HG02938 (cell line): ENCODE measurements at regions not wholly inside any gene's neighbourhood (a gene's known extent, or its start where the extent isn't known, plus 50 kb on each side); places are given as distances from the start of the nearest gene placed in this dataset.

Experiments used
- ATAC-seq: cut with Tn5 transposase; IDR thresholded peaks from one replicate; pipeline ENCODE4 v1.9.1; 2021; ENCODE audit warnings: mild to moderate bottlenecking, moderate library complexity; ENCODE audit not compliant: unreplicated experiment

DNA sequence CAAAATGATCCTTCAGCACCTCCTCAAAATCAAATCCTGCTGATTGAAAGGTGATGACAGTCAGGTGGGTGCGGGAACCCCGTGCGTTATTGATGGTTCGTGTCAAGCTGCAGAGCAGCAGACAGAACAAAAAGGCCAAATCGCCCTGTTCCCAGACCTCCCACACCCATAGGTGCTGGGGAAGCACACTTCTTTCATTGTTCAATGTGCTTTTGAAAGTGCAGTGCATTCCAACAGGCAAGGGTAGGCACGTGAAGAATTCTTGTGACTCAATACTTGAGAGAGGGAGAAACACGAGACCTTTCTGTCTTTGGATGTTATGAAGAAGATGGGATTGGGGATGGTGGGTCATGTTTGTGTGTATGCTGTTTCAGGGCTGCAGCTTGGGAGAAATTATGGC is 514.0 kb downstream of the MCTP2 start:
- no peak for ATAC-seq

DNA sequence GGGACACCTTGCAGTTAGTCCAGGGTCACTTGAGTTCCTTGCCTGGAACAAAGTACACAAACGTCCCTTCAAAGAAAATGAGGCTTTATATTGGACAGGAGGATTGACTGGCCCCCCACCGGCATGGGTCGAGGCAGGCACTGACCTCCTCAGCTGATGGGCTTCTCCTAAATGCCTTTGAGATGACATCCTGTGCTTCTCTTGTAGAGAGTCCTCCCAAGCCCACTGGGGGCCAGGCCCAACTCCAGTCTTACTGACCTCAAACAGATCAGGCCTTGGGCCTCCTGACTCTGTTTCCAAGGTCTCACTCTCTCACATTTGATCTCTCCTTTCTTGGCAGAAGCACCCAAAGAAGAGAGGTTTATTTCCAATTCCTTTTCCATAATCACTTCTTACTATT is 516.1 kb downstream of the MCTP2 start:
- ATAC-seq, result no peak

DNA sequence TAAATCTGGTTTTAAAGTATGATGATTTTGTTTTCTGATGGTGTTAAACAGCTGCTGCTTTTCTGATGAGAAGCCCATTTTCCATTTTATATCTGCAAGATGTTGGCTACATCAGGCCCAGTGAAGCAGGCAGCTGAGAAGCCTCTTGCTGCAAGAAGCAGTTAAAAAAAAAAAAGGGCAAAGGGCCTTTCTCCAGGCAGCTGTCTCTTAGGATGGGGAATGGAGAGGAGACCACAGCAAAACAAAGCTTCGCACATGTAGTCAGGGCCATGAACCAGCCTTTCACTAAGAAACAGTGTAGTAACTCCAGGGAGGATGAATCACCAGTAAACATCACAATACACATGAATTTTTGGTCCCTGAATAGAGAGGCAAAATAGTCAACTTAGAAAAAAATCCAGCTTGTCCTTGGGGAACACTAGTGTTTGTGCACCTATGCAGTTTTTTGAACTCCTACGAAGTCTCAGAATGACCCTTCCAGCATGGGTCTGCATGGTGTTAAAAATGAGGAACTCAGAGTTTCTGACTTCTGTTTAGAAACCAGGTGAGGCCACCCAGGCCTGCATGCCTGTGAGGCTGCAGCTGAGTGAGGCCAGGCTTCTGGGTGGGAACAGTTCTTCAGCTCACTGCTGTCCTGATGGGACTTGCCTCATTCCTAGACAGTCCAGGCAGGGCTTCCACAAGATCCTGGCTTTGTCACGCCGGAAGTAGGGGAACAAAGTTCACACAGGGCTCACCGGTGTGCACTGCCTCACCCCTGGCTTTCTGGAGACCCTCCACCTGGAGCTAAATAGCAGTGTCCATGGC is 518.7 kb downstream of the MCTP2 start:
- peak; percentile 82 for ATAC-seq

DNA sequence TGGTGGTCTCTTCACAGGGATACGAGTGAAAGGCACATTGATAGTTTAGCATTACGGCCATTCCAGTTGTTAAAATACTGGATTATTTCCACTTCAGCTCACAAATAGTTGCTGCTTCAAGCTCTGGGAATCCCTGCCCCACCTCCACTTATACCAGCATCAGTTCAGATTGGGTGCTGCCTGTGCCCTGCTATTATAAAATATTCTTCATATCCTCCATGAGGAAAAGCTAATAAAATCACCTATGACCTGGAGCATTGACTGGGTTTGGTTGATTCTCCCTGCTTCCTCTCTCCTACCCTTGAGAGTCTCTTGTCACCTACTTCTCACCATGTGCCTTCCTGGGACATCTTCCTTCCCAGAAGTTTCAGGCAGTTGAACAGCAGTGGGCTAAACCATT is 529.0 kb downstream of the MCTP2 start:
- ATAC-seq, result no peak

DNA sequence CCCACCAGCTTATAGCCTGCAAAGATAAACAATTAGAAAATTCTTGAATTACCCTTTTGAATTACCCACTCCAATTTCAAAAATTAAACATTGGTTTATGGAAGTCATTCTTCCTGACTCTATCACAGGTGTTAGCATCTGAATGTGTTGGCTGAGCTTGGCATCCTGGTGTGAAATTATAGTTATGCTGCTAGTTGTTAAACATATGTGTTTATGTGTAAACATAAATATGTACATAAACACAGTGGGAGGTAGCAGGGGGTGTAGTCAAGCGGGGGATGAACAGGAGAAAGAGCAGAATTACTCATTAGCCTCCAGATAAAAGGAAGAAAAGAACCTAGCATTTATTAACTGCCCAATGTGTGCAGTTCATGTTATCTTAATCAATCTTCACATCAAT is 530.2 kb downstream of the MCTP2 start:
- no peak for ATAC-seq

DNA sequence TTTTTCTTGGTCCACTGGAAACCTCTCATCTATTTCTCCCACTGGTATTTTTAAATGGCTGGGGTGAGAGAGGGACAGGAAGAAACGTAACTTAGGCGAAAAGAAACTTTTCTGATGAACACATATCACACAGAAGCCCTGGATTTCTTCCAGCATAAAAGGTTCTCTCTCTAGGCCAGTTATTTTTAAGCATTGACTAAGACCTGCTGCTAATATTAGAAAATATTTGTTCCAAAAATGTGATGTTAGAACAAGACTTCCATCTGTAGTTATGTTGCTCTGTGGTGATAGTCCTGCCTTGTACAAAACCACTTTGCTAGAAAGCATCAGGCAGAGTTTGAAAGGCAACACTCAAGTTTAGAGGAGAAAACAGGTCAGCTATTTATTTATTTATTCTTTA is 537.7 kb downstream of the MCTP2 start:
- ATAC-seq, result no peak

DNA sequence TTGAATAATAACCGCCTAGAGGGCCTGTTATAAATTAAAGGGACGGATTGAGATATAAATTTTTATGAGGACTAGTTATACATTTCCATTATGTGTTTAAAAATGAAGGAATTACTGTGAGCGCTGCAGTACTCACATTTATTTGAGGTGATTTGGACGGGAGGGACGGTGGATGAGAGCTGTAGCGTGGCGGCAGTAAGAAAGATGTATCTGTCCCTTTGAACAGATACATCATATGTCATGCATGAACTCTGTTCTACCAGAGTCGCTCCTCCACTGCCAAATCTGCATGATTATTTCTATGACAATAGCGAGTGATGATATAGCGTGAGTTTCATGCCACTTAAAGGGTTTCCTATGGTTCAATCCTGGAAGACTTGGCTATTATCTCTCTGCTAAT is 538.8 kb downstream of the MCTP2 start:
- ATAC-seq, result no peak

DNA sequence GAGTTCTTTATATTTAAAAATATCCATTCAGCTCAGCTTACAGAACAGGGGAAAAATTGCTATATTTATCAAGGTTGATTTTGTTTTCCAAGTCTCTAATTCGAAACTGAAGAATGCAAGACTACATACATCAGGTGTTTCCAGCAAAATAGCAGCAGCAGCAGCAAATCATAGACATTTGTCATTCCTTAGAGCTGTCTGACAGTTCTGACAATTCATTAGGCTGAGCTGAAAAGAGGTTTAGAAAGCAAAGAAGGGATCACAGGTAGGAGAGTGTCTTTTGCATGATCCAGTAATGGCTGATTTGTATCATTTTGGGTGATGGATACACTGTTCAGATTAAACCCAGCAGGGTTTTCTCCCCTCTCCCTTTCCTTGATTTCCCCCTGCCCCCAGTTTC is 545.7 kb downstream of the MCTP2 start:
- no peak for ATAC-seq

DNA sequence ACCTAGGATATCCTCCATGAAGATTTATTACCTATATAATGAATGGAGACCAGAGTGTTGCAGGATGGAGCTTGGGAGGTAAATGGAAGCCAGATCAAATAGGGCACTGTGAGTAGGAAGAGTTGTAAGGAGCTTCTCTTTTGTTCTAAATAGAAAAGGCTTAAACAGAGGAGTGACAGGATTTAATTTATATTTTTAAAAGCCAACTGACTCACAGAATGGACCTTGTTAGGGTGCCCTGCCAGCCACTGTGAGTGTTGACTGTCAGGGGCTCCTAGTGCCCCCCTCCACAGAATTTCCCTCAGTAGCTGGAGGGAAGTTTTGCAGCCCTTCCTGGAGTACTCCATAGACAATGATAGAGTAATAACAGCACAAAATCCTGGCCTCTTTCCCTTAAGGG is 547.5 kb downstream of the MCTP2 start:
- no peak for ATAC-seq

DNA sequence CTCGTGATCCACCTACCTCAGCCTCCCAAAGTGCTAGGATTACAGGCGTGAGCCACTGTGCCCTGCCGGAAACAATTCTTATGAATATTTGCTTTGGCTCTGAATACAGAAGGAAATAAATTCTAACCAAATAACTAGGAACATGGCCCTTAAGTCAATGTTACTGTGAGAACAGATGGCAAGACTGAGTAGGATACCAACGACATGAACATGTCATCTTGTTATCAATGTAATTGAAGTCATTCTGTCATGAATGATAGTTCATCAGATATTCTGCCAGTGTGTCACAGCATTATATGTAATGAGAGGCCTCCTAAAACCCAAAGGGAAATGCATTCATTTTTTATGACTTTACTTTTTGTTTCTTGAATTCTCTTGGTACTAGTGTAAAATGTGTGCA is 548.8 kb downstream of the MCTP2 start:
- ATAC-seq, result no peak

DNA sequence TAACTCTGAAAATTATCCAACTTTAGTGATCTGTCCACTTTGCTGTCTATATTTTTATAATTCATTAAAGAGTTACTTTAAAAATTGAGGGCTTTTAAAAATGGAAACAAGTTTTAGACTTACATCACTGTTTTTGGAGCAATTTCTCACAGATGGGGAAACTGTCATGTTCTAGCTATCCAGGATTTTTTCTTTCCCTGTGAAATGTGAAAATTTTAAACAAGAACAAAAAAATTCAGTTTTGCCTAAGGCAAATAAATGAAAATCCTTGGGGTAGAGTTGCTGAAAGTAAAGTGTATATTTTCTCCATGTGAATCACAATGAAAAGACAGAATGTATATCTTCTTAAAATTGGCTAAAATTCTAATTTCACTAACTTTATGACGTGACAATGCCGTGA is 553.7 kb downstream of the MCTP2 start:
- no peak for ATAC-seq

DNA sequence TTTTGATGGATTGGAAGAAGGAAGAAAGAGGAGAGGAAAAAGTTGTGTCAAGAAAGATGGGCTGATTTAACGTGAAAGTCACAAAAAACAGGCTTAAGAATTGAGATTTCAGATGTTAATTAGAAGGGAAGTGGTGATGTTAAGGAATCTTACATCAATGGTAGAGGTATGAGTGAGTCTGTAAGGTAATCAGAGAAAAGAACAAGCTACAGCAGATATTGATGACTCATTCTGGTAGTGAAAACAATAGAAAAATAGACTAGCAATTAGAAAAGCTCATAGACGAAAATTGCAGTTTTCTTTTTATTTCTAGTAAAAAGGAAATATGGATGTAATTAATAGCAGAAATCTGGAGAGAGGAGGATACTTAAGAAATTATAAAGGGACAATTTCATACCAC is 559.6 kb downstream of the MCTP2 start:
- no peak for ATAC-seq

DNA sequence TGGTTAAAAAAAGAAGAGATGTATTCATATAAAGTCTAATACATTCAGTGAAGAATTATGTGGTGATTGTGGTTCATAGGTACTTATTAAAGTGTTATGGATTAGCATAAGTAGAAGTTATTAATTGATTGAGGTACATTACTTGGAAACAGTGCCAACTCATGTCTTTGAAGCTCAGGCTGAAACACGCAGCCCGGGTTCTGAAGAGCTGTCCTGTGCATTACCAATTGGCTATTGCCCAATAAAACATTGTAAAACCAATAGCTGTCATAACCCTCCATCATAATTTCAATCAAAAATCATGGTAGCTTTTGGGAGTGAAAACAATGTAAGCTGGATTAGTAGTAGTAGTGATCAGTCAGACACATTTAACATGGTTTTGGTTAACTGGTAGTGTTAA is 560.1 kb downstream of the MCTP2 start:
- ATAC-seq, result no peak

DNA sequence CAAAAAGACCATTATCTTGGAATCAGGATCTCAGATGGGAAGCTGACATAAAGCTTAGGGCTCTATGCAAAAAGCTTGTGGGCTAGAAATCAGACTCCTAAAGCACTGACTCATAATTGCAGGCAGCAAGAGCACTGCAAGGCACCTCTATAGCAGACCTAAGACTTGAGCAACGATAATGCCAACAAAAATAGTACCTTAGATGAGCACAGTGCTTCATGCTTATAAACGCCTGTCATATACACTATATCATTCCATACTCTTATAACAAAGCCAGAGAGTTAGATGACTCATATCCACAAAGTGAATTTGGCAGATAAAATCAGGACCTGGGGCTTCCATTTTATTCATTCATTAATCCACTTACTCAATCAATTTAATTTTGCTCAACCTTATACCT is 560.8 kb downstream of the MCTP2 start:
- no peak for ATAC-seq

DNA sequence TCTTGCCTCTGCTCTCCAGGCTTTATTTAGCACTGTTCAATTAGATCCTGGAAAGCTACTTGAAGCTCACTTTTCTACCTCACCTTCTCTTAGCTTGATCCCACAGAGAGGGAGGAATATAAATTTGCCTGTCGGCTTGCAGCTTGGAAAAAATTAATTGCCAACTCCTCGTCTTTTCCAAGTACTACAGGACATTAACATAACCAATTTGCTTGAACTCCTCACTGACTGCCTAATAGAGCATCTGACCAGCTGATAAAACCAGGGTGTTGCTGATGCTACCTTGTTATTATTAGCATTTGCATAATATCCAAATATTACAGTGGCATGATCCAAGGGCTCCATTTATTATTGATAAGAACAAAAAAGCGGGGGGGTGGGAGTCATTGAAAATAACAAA is 561.8 kb downstream of the MCTP2 start:
- ATAC-seq, result no peak

DNA sequence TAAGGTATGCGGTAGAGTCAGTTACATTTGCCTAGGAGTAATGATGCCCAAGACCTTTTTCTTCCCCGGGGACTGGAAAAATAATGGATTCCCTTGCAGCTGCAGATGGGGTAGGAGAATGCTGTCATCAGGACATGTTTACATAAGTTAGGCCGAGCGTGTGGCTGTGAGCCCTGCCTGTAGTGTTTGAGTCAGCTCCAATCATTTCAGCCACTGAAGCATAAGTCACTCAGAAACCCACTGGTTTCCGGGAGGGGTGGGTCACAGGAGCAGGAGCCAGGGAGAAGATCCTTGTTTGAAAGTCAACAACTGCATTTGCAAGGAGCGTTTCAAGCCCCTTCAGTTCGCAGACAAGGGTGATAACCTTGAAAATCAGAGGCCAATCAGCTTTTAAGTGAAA is 562.3 kb downstream of the MCTP2 start:
- no peak for ATAC-seq

DNA sequence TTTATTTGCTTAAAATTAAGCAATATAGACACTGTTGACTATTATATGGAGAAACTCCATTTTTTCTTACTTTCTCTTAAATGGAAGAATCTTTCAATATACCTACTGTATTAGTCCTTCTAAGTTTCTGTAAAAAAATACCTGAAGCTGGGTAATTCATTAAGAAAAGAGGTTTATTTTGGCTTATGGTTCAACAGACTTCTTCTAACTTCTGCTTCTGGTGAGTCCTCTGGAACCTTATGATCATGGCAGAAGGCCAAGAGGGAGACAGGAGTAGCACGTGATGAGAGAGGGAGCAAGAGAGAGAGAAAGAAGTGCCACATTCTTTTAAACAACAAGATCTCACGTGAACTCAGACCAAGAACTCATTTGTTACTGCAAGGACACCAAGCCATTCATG is 573.3 kb downstream of the MCTP2 start:
- ATAC-seq, result no peak

DNA sequence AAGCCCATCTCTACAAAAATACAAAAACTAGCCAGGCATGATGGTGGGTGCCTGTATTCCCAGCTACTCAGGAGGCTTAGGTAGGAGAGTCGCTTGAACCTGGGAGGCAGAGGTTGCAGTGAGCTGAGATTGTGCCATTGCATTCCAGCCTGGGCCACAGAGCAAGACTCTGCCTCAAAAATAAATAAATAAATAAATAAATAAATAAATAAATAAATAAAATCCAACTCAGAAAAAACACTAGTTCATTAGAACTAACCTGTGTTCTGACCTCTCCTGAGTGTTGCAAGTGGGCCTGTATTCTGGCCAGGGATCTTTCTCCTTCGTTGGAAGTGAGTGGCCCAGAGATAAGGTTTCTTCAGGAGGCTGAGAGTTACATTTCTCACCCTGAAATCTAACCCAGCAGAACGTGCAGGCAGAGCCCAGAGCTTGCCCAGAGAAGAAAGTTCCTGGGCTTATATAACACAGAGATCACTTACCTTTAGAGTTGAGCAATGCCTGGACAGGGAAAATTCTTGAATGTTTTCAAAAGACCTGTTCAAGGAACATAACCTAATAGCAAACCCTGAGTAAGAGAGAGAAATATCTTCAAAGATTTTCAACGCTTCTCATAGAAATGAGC is 583.9 kb downstream of the MCTP2 start:
- no peak for ATAC-seq

DNA sequence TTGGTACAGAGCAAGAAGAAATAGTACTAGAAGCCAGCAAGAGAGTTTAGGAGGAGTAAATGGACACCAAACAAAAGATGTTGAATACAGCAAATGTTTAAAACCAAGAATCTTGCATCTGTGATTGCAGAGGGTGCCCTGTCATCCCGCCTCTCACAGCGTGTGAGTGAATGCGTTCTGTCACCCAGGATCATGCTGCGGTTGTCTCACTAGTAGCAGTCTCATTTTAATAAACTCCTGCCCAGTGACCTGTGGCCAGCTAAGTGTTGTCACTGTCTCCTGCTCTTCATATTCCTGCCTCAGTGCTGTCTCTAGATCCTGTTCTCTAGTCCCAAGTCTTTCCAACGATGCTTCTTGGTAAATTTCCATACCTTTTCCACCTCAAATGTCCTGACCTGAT is 584.6 kb downstream of the MCTP2 start:
- ATAC-seq, result no peak

DNA sequence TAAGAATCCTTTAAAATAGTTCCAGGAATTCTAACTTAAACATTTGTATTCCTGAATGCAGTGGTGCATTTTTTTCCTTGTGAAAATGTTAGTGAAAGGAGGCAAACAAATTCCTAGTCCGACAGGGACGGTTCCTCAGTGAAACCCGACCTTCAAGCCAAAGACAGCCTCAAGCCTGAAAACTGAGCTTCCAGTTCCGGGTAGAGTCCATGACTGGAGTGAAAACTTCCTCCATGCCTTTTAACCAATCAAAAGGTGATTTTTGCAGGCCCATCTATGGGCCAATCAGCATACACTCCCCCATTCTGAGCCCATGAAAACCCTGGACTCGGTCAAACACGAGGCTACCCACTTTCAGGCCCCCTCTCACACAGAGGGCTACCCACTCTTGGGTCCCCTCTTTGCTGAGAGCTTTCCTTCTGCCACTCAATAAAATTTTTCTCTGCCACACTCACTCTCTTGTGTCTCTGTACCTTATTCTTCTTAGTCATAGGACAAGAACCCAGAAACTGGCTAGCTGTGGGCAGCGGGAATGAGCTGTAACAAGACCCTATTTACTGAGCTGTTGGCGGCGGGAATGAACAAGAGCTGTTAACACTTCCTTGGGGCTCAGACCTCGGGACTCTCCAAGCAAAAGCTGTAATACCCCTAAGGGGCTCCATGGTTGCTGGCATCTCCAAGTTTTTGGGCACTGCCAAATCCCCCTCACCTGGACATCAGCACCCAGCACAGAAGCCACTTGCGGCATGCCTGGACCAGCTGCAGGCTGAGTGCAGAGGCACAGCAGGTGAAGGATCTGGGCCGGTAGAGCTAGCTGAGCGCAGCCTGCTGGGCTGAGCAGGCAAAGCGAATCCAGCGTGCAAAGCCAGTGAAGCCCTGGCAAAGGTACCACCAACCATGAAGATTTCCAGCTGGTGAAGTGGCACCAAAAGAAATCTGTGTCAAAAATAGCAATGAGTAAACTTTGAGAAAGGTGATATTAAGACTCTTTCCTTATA is 598.8 kb downstream of the MCTP2 start:
- no peak for ATAC-seq

DNA sequence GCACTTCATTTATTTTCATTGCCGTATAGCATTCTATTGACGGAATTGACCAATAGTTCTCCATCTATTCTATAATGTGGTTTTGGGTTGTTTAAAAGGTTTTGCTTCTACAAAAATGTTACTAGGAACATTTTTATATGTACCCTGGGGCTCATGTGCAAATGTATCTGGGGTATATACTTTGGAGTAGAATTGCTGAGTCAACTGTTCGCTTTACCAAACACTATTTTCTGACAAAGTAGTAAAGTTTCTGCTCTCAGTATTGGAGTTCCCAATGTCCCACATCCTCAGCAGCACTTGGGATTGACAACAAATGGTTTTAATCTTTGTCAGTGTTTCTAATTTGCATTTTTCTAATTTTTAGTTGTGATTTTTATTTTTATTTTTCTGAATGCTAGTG is 602.6 kb downstream of the MCTP2 start:
- ATAC-seq, result no peak

DNA sequence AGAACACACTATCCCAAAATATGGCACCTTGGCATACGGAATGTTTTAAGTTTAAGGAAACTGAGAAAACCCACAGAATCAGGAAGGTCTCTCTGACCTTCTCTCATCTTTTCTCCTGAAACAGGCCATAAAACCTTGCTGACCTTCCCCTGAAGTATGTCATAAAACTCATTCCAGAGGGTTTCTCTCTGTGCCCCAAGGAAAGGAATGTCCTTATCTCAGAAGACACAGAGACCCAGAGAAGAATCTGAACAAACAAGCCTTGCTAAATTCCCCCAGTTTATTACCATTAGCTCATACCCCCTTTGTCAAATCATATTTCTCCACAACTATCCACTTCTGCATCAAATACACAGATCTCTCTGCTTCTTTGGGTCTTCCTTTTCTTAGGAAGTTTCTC is 603.1 kb downstream of the MCTP2 start:
- ATAC-seq, result no peak
